OCI-LY1 (cell line): ENCODE measurements at regions not wholly inside any gene's neighbourhood (a gene's known extent, or its start where the extent isn't known, plus 50 kb on each side); places are given as distances from the start of the nearest gene placed in this dataset.

Source experiments
- EZH2 ChIP-seq: fragments of 200-600 bp; sonication (generic), shearing (Covaris generic); IDR thresholded peaks from 2 replicates; pipeline ENCODE4 v1.8.0; 2017; ENCODE audit warnings: borderline replicate concordance, mixed run types, mild to moderate bottlenecking, antibody characterized with exemption, low read length, moderate library complexity, mixed read lengths
- TF ChIP-seq, protein P1 (sequence below): fragments of 200-600 bp; sonication (generic), shearing (Covaris generic); IDR thresholded peaks from 2 replicates; pipeline ENCODE4 v1.5.1; 2017; ENCODE audit warnings: mild to moderate bottlenecking, antibody characterized with exemption, low read length, moderate library complexity, mixed read lengths

DNA sequence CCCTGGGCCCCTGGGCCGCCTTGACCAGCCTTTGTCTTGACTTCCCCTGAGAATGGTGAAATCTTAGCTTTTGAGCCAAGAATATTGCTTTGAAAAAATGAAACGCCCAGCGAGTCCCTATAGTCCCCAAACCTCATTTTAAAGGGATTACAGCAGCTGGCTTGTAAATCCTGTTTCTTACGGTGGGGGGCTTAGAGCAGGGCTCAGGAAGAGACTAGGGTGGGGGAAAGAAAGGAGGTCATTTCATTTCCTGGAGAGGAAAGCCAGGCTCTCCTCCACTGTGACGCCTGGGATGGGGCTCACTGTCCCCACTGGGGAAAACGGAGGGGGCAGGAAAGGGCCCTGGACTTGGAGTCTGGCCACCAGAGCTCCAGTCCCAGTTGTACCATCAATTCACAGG is 72.2 kb upstream of the ALX4 start:
- TF ChIP-seq, protein P1, sequence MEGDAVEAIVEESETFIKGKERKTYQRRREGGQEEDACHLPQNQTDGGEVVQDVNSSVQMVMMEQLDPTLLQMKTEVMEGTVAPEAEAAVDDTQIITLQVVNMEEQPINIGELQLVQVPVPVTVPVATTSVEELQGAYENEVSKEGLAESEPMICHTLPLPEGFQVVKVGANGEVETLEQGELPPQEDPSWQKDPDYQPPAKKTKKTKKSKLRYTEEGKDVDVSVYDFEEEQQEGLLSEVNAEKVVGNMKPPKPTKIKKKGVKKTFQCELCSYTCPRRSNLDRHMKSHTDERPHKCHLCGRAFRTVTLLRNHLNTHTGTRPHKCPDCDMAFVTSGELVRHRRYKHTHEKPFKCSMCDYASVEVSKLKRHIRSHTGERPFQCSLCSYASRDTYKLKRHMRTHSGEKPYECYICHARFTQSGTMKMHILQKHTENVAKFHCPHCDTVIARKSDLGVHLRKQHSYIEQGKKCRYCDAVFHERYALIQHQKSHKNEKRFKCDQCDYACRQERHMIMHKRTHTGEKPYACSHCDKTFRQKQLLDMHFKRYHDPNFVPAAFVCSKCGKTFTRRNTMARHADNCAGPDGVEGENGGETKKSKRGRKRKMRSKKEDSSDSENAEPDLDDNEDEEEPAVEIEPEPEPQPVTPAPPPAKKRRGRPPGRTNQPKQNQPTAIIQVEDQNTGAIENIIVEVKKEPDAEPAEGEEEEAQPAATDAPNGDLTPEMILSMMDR: no peak
- no peak for TF ChIP-seq EZH2
